Activated CD8-positive, alpha-beta T cell treated with anti-CD3 and anti-CD28 coated beads, Interleukin-2, amount 10 ng/mL, durations not matched to agents 7 days and 5 days (primary cell): ENCODE measurements at regions not wholly inside any gene's neighbourhood (a gene's known extent, or its start where the extent isn't known, plus 50 kb on each side); places are given as distances from the start of the nearest gene placed in this dataset.

Experiments used
- ATAC-seq: fragments of 150-1000 bp; cut with Tn5 transposase; one replicate; pipeline ENCODE4 v1.10.0; 2021; ENCODE audit warnings: moderate library complexity
- CTCF ChIA-PET: fragments of 350-600 bp; sonication (Branson Sonifier 250); formaldehyde crosslinking; loops from one replicate; lab custom pipeline; 2021; ENCODE audit warnings: antibody characterized with exemption; lab: Charles Lee
- POLR2A ChIA-PET: fragments of 350-600 bp; sonication (Branson Sonifier 250); formaldehyde crosslinking; loops from one replicate; lab custom pipeline; 2021; ENCODE audit warnings: antibody characterized with exemption; lab: Charles Lee
- DNase-seq: peaks from one replicate; pipeline ENCODE4 v3.0.0-alpha.2; 2020
- H3K27ac Mint-ChIP-seq: one replicate; pipeline ENCODE4 v1.8.0; 2021; ENCODE audit warnings: mild to moderate bottlenecking, mixed read lengths
- H3K27me3 Mint-ChIP-seq: one replicate; pipeline ENCODE4 v1.8.0; 2021; ENCODE audit warnings: low read depth, mixed read lengths
- H3K36me3 Mint-ChIP-seq: one replicate; pipeline ENCODE4 v1.8.0; 2021; ENCODE audit warnings: low read depth, mixed read lengths
- H3K4me1 Mint-ChIP-seq: one replicate; pipeline ENCODE4 v1.8.0; 2021; ENCODE audit warnings: low read depth, mixed read lengths
- H3K4me3 Mint-ChIP-seq: one replicate; pipeline ENCODE4 v1.8.0; 2021; ENCODE audit warnings: mild to moderate bottlenecking, mixed read lengths
- H3K9me3 Mint-ChIP-seq: one replicate; pipeline ENCODE4 v1.8.0; 2022; ENCODE audit warnings: mixed read lengths; ENCODE audit not compliant: insufficient read depth

DNA sequence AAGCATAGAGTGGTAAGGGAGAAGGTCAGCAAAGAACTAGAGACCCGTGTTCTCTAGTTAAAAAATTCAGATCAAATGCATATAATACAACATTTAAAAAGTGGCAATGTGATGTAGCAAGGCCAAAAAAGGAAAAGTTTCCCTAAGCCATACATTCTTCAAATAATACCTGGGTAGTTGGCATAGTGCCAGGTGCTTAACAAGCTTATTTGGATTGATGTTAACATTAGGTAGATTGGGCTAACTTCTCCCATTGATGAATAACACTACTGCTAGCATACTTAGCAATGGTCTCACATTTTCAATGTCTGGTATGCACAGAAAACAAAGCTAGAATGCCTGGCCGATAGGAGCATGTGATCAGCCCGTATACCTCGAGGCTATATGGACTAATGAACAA, 283.6 kb upstream of the RARB start:
- H3K9me3 Mint-ChIP-seq = no peaks in the 10 kb centered on the region
- ATAC-seq = no peak
- H3K4me1 Mint-ChIP-seq = no peaks in the 10 kb centered on the region
- no peak overlapping the region for H3K27ac Mint-ChIP-seq
- no peak for DNase-seq
- H3K4me3 Mint-ChIP-seq = no peak overlapping the region
- ChIA-PET CTCF (no interaction called here), POLR2A (no interaction called here)
- no peaks in the 10 kb centered on the region for H3K27me3 Mint-ChIP-seq
- no peaks in the 10 kb centered on the region for H3K36me3 Mint-ChIP-seq

DNA sequence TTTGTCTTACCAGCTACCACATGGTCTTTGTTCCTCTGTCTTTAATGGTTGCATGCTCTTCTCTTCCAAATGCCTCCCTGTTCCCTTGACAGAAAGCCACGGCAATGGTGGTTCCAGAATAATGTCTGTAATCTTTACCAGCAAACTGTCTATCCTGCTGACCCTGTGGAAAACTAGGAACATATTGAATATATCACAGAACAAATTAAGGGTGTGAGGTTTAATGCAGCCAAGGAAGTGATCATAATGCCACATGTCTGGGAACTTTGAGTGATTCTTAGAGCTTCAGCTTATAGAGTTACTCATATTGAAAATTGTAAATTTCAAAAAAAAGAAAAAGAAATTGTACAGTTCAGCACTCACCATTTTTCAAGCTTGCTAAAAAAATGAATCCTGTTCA, 282.9 kb upstream of the RARB start:
- Mint-ChIP-seq H3K4me3 (no peak overlapping the region), H3K27me3 (no peaks in the 10 kb centered on the region), H3K36me3 (no peaks in the 10 kb centered on the region), H3K4me1 (no peaks in the 10 kb centered on the region), H3K27ac (no peak overlapping the region), H3K9me3 (no peaks in the 10 kb centered on the region)
- CTCF ChIA-PET = no interaction called here
- ATAC-seq = no peak
- DNase-seq = no peak
- POLR2A ChIA-PET = no interaction called here

DNA sequence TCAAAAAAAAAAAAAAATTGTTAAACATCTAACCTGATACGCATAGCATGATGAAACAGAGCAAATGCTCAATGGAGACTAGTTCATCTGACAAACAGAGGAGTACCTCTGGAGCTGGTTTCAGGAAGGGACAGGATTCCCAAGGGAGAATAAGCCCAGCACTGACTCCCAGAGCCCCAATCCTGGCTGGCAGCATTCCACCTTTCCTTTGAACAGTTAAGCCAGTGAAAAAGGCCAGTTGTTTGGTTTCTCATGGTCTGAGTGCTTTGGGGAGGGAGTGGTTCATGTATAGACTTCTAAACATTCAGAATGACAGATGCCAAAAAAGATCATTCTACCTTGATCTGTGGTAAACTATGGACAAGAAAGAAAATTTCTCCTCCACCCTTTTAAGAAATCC, 277.9 kb upstream of the RARB start:
- ATAC-seq (no peak), DNase-seq (no peak)
- Mint-ChIP-seq H3K4me1 (no peaks in the 10 kb centered on the region), H3K9me3 (no peaks in the 10 kb centered on the region), H3K4me3 (no peak overlapping the region), H3K36me3 (no peaks in the 10 kb centered on the region), H3K27me3 (no peaks in the 10 kb centered on the region), H3K27ac (no peak overlapping the region)
- ChIA-PET POLR2A (no interaction called here), CTCF (no interaction called here)

DNA sequence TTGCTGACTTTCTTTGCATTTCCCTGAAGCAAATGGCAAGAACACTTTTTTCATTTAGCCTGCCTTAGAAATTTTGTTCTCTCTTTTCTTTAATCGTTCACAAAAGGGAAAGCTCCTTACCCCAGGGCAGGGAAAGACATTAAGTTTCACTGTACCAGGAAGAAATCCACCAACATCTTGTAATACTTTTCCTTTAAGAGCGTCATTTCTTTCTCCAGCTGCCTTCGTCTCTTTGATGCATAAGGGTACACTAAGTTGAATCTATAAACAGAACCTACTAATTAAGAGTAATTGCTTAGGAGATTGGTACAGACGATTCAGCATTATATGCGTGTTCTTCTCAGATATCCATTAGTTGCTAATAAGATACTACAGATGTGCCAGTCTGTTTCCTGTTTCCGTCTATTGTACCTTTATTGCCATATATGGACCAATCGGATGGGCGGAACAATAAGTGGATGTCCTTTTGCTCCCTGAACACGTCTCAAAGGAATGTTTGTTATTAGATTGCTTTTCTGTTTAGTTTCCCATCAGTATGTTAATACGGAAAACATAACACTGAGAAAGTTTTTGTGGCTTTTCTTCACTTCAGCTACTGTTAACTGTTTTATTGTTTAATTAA, 276.7 kb upstream of the RARB start:
- H3K4me3 Mint-ChIP-seq = no peak overlapping the region
- no peaks in the 10 kb centered on the region for H3K4me1 Mint-ChIP-seq
- CTCF ChIA-PET = no interaction called here
- H3K36me3 Mint-ChIP-seq = no peaks in the 10 kb centered on the region
- DNase-seq (no peak), ATAC-seq (no peak)
- H3K9me3 Mint-ChIP-seq = no peaks in the 10 kb centered on the region
- H3K27ac Mint-ChIP-seq = no peak overlapping the region
- no peaks in the 10 kb centered on the region for H3K27me3 Mint-ChIP-seq
- POLR2A ChIA-PET = no interaction called here

GRCh38 chr3:25151903-25152295, 276.2 kb upstream of the RARB start:
- Mint-ChIP-seq H3K4me3 (no peak overlapping the region), H3K9me3 (no peaks in the 10 kb centered on the region), H3K4me1 (no peaks in the 10 kb centered on the region), H3K27me3 (no peaks in the 10 kb centered on the region), H3K36me3 (no peaks in the 10 kb centered on the region), H3K27ac (no peak overlapping the region)
- DNase-seq (no peak), ATAC-seq (no peak)
- ChIA-PET CTCF (no interaction called here), POLR2A (no interaction called here)

DNA sequence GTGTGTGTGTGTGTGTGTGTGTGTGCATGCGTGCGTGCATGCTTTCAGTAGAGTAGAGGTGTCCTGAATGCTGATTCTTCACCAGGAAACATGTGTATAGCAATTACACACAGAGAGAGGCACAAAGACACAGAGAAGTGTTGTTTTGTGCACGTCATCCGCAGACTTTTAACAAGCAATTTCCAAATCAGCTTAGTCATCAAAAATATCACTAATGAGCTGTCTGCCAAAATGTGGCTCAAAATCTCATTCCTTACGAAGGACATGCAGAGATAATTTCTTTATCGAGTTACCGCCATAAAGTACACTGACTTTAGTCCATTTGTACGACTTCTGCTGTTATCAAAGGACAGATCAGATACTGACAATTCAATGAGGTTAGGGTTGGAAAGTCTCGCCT, 274.9 kb upstream of the RARB start:
- Mint-ChIP-seq H3K4me1 (no peaks in the 10 kb centered on the region), H3K27me3 (no peaks in the 10 kb centered on the region), H3K4me3 (no peak overlapping the region), H3K27ac (no peak overlapping the region), H3K9me3 (no peaks in the 10 kb centered on the region), H3K36me3 (no peaks in the 10 kb centered on the region)
- ATAC-seq = no peak
- ChIA-PET CTCF (no interaction called here), POLR2A (no interaction called here)
- no peak for DNase-seq

DNA sequence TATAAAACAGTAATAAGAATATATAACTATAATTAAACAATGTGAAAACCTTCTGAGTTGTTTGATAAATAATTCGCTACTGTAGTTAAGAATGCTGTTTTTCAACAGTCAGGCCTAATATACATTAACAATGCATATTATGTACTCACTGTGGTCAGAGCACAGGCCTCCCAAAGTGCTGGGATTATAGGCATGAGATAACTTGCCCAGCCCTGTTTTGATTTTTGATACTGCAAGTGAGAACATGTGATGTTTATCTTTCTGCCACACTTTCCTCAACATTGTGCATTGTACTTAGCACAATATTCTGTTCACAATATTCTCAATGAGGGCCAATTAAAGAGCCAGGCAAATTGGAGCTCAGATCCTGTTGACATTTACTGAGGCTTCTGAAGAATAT, 274.5 kb upstream of the RARB start:
- Mint-ChIP-seq H3K9me3 (no peaks in the 10 kb centered on the region), H3K36me3 (no peaks in the 10 kb centered on the region), H3K4me1 (no peaks in the 10 kb centered on the region), H3K27me3 (no peaks in the 10 kb centered on the region), H3K27ac (no peak overlapping the region), H3K4me3 (no peak overlapping the region)
- POLR2A ChIA-PET = no interaction called here
- ATAC-seq = no peak
- CTCF ChIA-PET = no interaction called here
- DNase-seq = no peak

DNA sequence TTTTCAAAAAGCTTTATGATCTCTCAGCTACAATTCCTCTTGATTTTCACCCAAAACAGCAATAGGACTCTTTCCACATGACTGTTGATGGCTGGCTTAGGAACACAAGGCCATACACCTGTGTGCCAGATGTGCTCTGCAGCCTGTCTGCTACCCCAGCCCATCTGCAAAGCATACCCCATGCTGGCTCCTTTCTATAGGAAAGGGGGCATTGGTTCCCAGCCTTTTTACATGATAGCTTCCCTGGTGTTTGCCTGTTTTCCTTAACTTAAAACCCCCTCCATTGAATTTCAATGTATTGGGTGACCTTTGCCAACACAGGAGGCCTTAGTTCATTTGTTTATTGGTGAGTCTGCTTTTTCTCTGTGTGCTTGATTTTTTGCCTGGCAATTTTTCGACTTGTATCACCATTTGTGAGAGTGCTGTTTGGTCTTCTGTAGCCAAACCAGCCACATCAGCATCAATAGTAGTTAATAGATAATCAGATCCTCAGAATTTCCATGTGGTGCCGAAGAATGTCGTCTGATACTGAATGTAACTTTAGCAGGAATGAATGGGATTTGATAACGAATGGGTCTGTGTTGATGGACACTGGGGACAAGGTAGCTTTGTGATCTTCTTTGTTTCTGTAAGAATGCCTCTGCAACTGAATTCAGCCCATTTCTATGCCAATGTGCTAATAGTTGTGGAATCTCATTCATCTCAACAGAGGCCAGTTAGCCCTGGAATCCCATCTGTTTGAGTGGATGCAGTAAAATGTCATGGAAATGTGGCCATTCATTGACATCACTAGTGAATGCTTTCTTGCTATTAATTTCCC, 272.2 kb upstream of the RARB start:
- no peak overlapping the region for H3K27ac Mint-ChIP-seq
- no peaks in the 10 kb centered on the region for H3K4me1 Mint-ChIP-seq
- no peaks in the 10 kb centered on the region for H3K36me3 Mint-ChIP-seq
- CTCF ChIA-PET = no interaction called here
- no peaks in the 10 kb centered on the region for H3K27me3 Mint-ChIP-seq
- no peak overlapping the region for H3K4me3 Mint-ChIP-seq
- H3K9me3 Mint-ChIP-seq = no peaks in the 10 kb centered on the region
- DNase-seq (no peak), ATAC-seq (no peak)
- POLR2A ChIA-PET = no interaction called here

GRCh38 chr3:25156626-25157025, 271.4 kb upstream of the RARB start:
- H3K27ac Mint-ChIP-seq = no peak overlapping the region
- POLR2A ChIA-PET = no interaction called here

GRCh38 chr3:25165306-25165705, 262.8 kb upstream of the RARB start:
- ChIA-PET POLR2A (no interaction called here), CTCF (no interaction called here)
- no peak for ATAC-seq
- Mint-ChIP-seq H3K9me3 (peaks cover 7% of the 10 kb centered on the region), H3K27me3 (no peaks in the 10 kb centered on the region), H3K4me3 (no peak overlapping the region), H3K4me1 (no peaks in the 10 kb centered on the region), H3K36me3 (no peaks in the 10 kb centered on the region), H3K27ac (no peak overlapping the region)
- DNase-seq = no peak

More at GRCh38 chr3:25156626-25157025, 271.4 kb upstream of the RARB start:
- DNase-seq (no peak), ATAC-seq (no peak)
- no peaks in the 10 kb centered on the region for H3K36me3 Mint-ChIP-seq
- CTCF ChIA-PET = no interaction called here
- H3K4me1 Mint-ChIP-seq = no peaks in the 10 kb centered on the region
- no peaks in the 10 kb centered on the region for H3K9me3 Mint-ChIP-seq
- no peak overlapping the region for H3K4me3 Mint-ChIP-seq
- no peaks in the 10 kb centered on the region for H3K27me3 Mint-ChIP-seq

DNA sequence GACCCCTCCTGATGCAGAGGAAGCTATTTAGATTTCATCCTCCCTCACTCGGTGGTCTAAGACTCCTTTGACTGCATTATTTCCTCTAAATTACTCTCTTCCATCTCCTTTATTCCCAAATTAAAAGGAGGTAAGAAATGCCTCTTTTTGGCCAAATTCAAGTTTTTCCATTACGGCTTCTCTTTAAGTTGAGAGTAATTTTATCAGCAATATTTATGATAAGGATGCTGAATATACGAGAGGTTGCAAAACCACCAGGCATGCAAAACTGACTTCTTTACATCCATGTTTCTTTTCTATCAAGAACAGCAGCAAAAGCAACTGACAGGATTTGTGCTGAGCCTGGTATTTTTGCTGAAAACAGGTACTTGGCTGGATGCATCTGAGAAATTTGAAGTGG, 262.0 kb upstream of the RARB start:
- no peaks in the 10 kb centered on the region for H3K27me3 Mint-ChIP-seq
- H3K4me3 Mint-ChIP-seq = no peak overlapping the region
- DNase-seq (no peak), ATAC-seq (no peak)
- H3K36me3 Mint-ChIP-seq = no peaks in the 10 kb centered on the region
- ChIA-PET CTCF (no interaction called here), POLR2A (no interaction called here)
- no peak overlapping the region for H3K27ac Mint-ChIP-seq
- no peaks in the 10 kb centered on the region for H3K4me1 Mint-ChIP-seq
- H3K9me3 Mint-ChIP-seq = peaks cover 7% of the 10 kb centered on the region

DNA sequence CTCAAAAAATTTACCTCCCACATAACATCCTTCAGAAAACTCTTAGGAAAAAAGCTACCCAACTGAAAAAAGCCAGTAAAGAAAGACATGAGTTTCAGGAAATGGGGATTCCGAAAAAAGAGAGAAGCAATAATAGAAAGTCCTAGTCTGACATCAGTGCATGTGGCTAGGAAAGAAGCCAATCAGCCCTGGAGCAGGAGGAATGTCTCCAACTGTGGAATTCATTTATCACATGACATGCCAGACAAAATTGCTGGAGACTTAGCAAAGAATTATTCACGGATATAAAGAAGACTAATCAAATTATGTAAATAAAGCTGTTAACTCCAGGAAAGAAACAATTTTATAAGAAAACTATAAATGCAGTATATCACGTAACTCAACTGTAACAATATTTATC, 258.9 kb upstream of the RARB start:
- CTCF ChIA-PET = no interaction called here
- ATAC-seq = no peak

More for the DNA sequence above, 258.9 kb upstream of the RARB start:
- DNase-seq = no peak
- no peaks in the 10 kb centered on the region for H3K36me3 Mint-ChIP-seq
- H3K27me3 Mint-ChIP-seq = no peaks in the 10 kb centered on the region
- H3K4me3 Mint-ChIP-seq = no peak overlapping the region
- POLR2A ChIA-PET = no interaction called here
- H3K27ac Mint-ChIP-seq = no peak overlapping the region
- H3K9me3 Mint-ChIP-seq = peaks cover 7% of the 10 kb centered on the region
- no peaks in the 10 kb centered on the region for H3K4me1 Mint-ChIP-seq
